CD8-positive, alpha-beta memory T cell (primary cell): ENCODE measurements at regions not wholly inside any gene's neighbourhood (a gene's known extent, or its start where the extent isn't known, plus 50 kb on each side); places are given as distances from the start of the nearest gene placed in this dataset.

ENCODE experiments used
- CTCF ChIA-PET: fragments of 350-600 bp; sonication (Branson Sonifier 250); formaldehyde crosslinking; loops from one replicate; lab custom pipeline; 2021; ENCODE audit warnings: antibody characterized with exemption; lab: Charles Lee
- POLR2A ChIA-PET: fragments of 350-600 bp; sonication (Branson Sonifier 250); formaldehyde crosslinking; loops from one replicate; lab custom pipeline; 2021; ENCODE audit warnings: antibody characterized with exemption; lab: Charles Lee
- DNase-seq, 5 donors: peaks; one replicate each; pipeline versions ENCODE4 v3.0.0 to v3.0.0-alpha.2; 2020 to 2022; ENCODE audit warnings: mixed read lengths in 1 of 5
- H3K27ac ChIP-seq: one replicate; pipeline ENCODE4 v1.7.0; 2013; ENCODE audit warnings: low read depth, mild to moderate bottlenecking, low read length, moderate library complexity
- H3K27me3 ChIP-seq: 2 replicates; pipeline ENCODE4 v1.7.0; 2013; ENCODE audit warnings: low read length, mild to moderate bottlenecking; ENCODE audit not compliant: insufficient read depth, poor library complexity, severe bottlenecking
- H3K36me3 ChIP-seq: 2 replicates; pipeline ENCODE4 v1.7.0; 2013; ENCODE audit warnings: mild to moderate bottlenecking, low read length, moderate library complexity; ENCODE audit not compliant: insufficient read depth
- H3K4me1 ChIP-seq: 2 replicates; pipeline ENCODE4 v1.7.0; 2013; ENCODE audit warnings: mild to moderate bottlenecking, low read length, moderate library complexity; ENCODE audit not compliant: insufficient read depth
- H3K4me3 ChIP-seq: 2 replicates; pipeline ENCODE4 v1.7.0; 2013; ENCODE audit warnings: mild to moderate bottlenecking, low read length
- H3K9me3 ChIP-seq: 2 replicates; pipeline ENCODE4 v1.7.0; 2013; ENCODE audit warnings: mild to moderate bottlenecking, low read length
- H3K27ac Mint-ChIP-seq, 8 donors: one replicate each; pipeline ENCODE4 v1.8.0; 2020 to 2021; ENCODE audit warnings: mixed read lengths in 8 of 8, mild to moderate bottlenecking in 6 of 8, inconsistent platforms in 3 of 8, moderate library complexity in 3 of 8
- H3K27me3 Mint-ChIP-seq, 2 donors: one replicate each; pipeline ENCODE4 v1.8.0; 2020 to 2021; ENCODE audit warnings: mixed read lengths in 2 of 2, mild to moderate bottlenecking in 1 of 2, moderate library complexity in 1 of 2
- H3K36me3 Mint-ChIP-seq, 3 donors: one replicate each; pipeline ENCODE4 v1.8.0; 2020 to 2021; ENCODE audit warnings: mixed read lengths in 3 of 3, inconsistent platforms in 1 of 3, mild to moderate bottlenecking in 1 of 3
- H3K4me1 Mint-ChIP-seq, 3 donors: one replicate each; pipeline ENCODE4 v1.8.0; 2020 to 2021; ENCODE audit warnings: mixed read lengths in 3 of 3, inconsistent platforms in 1 of 3, mild to moderate bottlenecking in 1 of 3
- H3K4me3 Mint-ChIP-seq, 7 donors: one replicate each; pipeline ENCODE4 v1.8.0; 2020 to 2021; ENCODE audit warnings: mixed read lengths in 7 of 7, mild to moderate bottlenecking in 6 of 7, moderate library complexity in 4 of 7, inconsistent platforms in 2 of 7
- H3K9me3 Mint-ChIP-seq, 5 donors: one replicate each; pipeline ENCODE4 v1.8.0; 2020 to 2022; ENCODE audit warnings: mixed read lengths in 5 of 5, mild to moderate bottlenecking in 3 of 5, moderate library complexity in 2 of 5, inconsistent platforms in 1 of 5

DNA sequence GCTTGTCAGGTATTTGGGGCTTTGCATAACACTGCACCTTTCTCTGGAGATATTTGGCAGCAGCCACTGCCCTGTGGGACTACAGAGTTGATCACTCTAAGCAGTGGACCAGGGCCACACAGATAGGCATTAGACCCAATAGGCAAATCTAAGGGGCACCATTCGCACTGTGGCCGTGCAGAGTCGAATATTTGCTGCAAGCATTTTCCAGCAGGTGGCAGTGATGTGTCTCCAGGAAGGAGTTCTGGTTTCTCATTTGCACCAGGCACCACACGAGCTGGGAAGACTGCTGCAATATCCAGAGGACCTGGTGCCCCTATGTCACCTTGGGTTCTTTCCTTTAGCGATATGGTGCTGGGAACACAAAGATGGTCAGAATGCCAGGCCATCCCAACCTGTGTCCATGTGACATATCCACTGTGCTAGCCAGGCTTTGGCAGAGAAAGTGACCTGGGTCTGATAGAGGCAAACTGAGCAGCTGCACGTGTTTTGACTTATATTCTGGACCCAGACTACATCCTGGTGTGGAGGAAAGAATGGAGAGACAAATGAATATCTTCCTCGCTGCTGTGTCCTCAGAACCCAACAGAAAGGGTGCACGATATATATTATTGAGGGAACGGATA is 318.7 kb downstream of the BUD13 start:
- Mint-ChIP-seq H3K36me3 (no peaks in the 10 kb centered on the region), H3K4me1 (no peaks in the 10 kb centered on the region), H3K9me3 (peaks cover 0 to 5% (median 0%) of the 10 kb centered on the region in 5 donors), H3K27me3 (peaks cover 11 to 16% of the 10 kb centered on the region in 2 donors), H3K27ac (no peak overlapping the region), H3K4me3 (no peak overlapping the region)
- Histone ChIP-seq H3K9me3 (no peaks in the 10 kb centered on the region), H3K36me3 (no peaks in the 10 kb centered on the region), H3K4me1 (no peaks in the 10 kb centered on the region), H3K27me3 (no peaks in the 10 kb centered on the region), H3K4me3 (no peak overlapping the region), H3K27ac (no peak overlapping the region)
- POLR2A ChIA-PET: no interaction called here
- no peak for DNase-seq
- CTCF ChIA-PET: no interaction called here

DNA sequence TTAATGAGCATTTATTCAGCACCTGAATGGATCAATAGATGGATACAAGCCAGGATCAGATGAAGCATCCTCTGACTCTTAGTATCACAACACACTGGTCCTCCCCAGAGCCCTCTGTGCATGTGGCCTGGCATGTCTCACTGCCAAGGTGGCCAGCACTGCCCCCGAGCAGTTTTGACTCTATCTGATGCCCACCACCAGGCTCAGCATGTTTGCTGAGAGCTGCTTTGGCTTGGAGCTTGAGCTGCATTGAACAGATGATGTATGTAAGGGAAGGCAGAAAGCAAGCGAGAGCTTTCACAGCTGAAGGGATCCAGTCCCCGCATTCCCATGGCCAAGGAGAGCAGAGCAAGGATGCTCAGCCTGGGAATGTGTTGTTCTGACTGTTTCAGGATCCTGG is 320.3 kb downstream of the BUD13 start:
- H3K4me3 Mint-ChIP-seq: no peak overlapping the region

DNA sequence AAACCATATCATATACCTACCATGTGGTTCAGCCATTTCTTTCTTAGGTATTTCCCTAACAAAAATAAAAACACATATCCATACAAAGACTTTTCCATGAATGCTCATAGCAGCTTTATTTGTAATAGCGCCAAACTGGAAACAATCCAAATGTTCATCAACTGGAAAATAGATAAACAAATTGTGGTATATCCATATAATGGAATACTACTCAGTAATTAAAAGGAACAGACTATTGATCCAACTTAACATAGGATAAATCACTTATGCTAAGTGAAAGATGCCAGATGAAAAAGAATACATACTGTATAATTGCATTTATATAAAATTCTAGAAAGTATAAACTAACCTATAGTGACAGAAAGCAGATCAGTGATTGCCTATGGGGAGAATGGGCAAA is 323.3 kb downstream of the BUD13 start:
- no peak overlapping the region for H3K27ac ChIP-seq
- Mint-ChIP-seq H3K27me3 (peaks cover 10 to 13% of the 10 kb centered on the region in 2 donors), H3K4me3 (no peak overlapping the region), H3K36me3 (no peaks in the 10 kb centered on the region), H3K27ac (no peak overlapping the region), H3K4me1 (no peaks in the 10 kb centered on the region), H3K9me3 (peaks cover 0 to 8% (median 0%) of the 10 kb centered on the region in 5 donors)
- ChIA-PET CTCF (no interaction called here), POLR2A (no interaction called here)
- no peak overlapping the region for H3K4me3 ChIP-seq
- no peak for DNase-seq
- H3K9me3 ChIP-seq: no peaks in the 10 kb centered on the region
- no peaks in the 10 kb centered on the region for H3K36me3 ChIP-seq
- H3K27me3 ChIP-seq: no peaks in the 10 kb centered on the region
- no peaks in the 10 kb centered on the region for H3K4me1 ChIP-seq

More for the DNA sequence above, 320.3 kb downstream of the BUD13 start:
- Histone ChIP-seq H3K9me3 (no peaks in the 10 kb centered on the region), H3K27ac (no peak overlapping the region), H3K27me3 (no peaks in the 10 kb centered on the region), H3K36me3 (no peaks in the 10 kb centered on the region), H3K4me1 (no peaks in the 10 kb centered on the region), H3K4me3 (no peak overlapping the region)
- ChIA-PET CTCF (no interaction called here), POLR2A (no interaction called here)
- DNase-seq: no peak
- H3K27ac Mint-ChIP-seq: no peak overlapping the region
- H3K9me3 Mint-ChIP-seq: peaks cover 0 to 8% (median 0%) of the 10 kb centered on the region in 5 donors
- H3K27me3 Mint-ChIP-seq: peaks cover 7 to 8% of the 10 kb centered on the region in 2 donors
- no peaks in the 10 kb centered on the region for H3K36me3 Mint-ChIP-seq
- H3K4me1 Mint-ChIP-seq: no peaks in the 10 kb centered on the region

DNA sequence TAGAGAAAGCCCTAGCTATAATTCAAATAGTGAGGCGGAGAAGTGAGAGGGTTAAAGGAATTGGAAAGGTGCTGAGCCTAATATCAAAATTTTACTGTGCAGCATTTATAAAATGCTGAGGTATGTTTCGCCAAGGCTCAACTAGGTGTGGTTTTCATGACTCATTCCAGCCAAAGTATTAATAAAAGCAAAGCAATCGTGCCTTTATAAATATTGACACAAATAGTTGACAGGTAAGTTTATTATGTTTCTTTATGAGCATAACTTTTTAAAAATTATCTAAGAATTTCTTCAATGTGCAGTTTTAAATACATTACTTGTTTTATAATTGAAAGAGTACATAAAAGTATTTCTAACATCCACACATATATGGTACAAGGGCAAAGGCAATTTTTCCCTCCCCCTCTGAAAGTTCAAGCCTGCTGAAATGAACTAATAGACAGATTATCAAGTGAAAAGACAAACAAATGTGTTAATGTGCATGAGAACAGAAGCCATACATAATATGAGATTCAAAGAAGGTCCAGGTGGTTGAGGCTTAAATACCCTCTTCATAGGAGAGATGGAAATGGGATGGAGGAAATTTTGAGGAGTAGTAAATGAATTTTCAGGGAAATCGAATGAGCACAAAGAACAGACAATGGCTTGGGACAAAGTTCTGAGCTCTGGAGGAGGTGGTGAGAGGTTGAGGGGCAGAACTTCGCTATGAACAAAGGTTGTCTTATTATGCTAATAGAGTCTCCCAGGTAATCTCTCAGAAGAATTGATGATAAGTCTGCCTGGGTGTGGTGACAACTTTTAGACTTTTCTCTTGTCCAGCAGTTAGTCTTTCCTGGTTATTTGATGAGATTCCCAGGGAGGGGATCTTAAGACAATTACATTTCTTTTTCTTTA is 326.5 kb downstream of the BUD13 start:
- DNase-seq: no peak
- H3K27ac ChIP-seq: no peak overlapping the region
- no peaks in the 10 kb centered on the region for H3K27me3 ChIP-seq
- H3K4me3 Mint-ChIP-seq: no peak overlapping the region
- no peaks in the 10 kb centered on the region for H3K36me3 Mint-ChIP-seq
- peaks cover 5 to 18% of the 10 kb centered on the region in 2 donors for H3K27me3 Mint-ChIP-seq
- H3K4me1 ChIP-seq: no peaks in the 10 kb centered on the region
- no peak overlapping the region for H3K4me3 ChIP-seq
- H3K9me3 Mint-ChIP-seq: peaks cover 0 to 4% (median 2%) of the 10 kb centered on the region in 5 donors
- H3K36me3 ChIP-seq: no peaks in the 10 kb centered on the region
- H3K4me1 Mint-ChIP-seq: no peaks in the 10 kb centered on the region
- POLR2A ChIA-PET: no interaction called here
- no peaks in the 10 kb centered on the region for H3K9me3 ChIP-seq
- CTCF ChIA-PET: no interaction called here
- no peak overlapping the region for H3K27ac Mint-ChIP-seq

DNA sequence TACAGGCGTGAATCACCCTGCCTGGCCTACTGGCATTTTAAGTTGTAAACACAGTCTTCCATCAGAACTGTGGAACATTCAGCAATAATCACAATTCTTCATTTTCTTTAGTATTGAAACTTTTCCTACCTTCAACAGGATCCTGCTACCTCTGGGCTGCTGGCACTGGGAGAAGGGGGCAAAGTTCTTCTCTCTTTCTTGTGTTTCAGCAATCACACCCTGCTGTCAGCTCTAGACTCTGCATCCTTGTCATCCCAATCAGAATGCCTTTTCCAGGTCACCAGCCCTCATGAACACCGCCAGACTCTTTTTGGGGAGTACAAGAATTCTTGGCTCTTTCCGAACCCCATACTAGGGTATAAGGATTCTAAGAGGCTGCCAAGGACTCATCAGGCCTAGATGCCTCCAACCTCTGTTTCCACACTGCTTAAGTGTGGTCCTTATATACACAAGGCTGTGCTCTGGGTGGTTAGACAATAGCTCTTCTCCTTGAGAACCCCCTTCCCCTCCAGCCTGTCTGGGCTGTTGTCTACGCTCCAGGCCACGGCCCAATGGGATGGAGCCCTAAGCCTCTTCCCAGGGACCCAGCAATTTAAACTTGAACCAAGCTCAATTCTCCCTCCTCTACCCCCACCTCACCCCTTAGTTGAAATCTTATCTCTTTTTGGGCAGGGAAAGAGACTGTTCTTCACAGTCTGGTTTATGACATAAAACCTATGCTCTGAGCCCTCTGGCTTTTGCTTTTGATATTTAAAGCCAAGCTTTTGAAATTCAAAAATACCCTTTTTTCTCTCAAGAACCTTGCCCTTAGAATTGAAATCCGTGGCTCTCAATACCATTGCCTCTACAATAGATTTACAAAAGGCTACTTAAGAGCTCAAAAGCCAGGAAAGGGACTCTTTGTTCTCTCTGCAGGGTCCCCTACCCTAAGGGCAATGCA is 327.4 kb downstream of the BUD13 start:
- no peaks in the 10 kb centered on the region for H3K4me1 Mint-ChIP-seq
- POLR2A ChIA-PET: no interaction called here
- Histone ChIP-seq H3K9me3 (no peaks in the 10 kb centered on the region), H3K27me3 (no peaks in the 10 kb centered on the region), H3K4me1 (no peaks in the 10 kb centered on the region), H3K4me3 (no peak overlapping the region), H3K27ac (no peak overlapping the region), H3K36me3 (no peaks in the 10 kb centered on the region)
- no peaks in the 10 kb centered on the region for H3K36me3 Mint-ChIP-seq
- CTCF ChIA-PET: no interaction called here
- peaks cover 1 to 5% (median 3%) of the 10 kb centered on the region in 5 donors for H3K9me3 Mint-ChIP-seq
- no peak for DNase-seq
- H3K27ac Mint-ChIP-seq: no peak overlapping the region
- H3K27me3 Mint-ChIP-seq: peaks cover 5 to 18% of the 10 kb centered on the region in 2 donors
- no peak overlapping the region for H3K4me3 Mint-ChIP-seq

DNA sequence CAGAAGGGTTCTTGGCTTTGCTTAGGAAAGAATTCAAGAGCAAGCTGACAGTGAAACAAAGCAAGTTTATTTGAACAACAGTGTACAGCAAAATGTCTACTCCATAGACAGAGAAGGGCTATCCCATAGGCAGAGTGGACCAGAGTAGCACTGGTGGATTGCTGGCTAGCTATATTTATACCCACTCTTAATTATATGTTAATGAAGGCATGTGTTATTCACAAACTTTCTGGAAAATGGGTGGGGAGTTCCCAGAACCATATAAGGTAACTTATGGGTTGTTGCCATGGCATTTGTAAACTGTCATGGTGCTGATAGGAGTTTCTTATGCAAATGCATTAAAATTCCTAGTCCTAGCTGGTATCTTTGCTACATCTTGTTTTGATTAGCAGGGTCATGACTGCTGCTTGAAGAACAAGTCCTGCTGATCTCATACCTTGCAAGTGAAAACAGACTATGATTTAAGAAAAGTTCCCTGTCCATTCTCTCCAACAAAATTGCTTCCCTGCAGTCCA is 330.5 kb downstream of the BUD13 start:
- no peaks in the 10 kb centered on the region for H3K4me1 Mint-ChIP-seq
- no peaks in the 10 kb centered on the region for H3K36me3 Mint-ChIP-seq
- Histone ChIP-seq H3K4me1 (no peaks in the 10 kb centered on the region), H3K27ac (no peak overlapping the region), H3K4me3 (no peak overlapping the region), H3K27me3 (no peaks in the 10 kb centered on the region), H3K9me3 (no peaks in the 10 kb centered on the region), H3K36me3 (no peaks in the 10 kb centered on the region)
- DNase-seq: no peak
- peaks cover 5 to 18% of the 10 kb centered on the region in 2 donors for H3K27me3 Mint-ChIP-seq
- no peak overlapping the region for H3K27ac Mint-ChIP-seq
- CTCF ChIA-PET: no interaction called here
- peaks cover 2 to 8% (median 4%) of the 10 kb centered on the region in 5 donors for H3K9me3 Mint-ChIP-seq
- POLR2A ChIA-PET: no interaction called here
- H3K4me3 Mint-ChIP-seq: no peak overlapping the region

DNA sequence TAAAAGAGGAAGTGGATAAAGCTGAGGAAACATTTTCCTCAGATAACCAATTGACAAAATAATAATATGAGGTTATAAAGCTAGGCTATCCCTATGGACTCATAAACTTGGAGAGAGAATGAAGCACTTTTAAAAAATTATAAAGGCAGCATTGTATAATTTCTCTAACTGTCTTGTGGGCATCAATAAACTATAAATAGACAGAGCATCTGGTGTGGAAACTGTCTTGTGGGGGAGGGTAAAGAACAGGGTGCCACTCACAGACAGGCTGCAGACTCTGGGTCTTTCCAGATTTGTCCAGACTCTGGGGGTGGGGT is 333.5 kb downstream of the BUD13 start:
- H3K9me3 ChIP-seq: no peaks in the 10 kb centered on the region
- H3K27me3 ChIP-seq: no peaks in the 10 kb centered on the region
- H3K4me1 Mint-ChIP-seq: no peaks in the 10 kb centered on the region
- no peak overlapping the region for H3K4me3 Mint-ChIP-seq
- DNase-seq: no peak
- H3K4me1 ChIP-seq: no peaks in the 10 kb centered on the region
- H3K4me3 ChIP-seq: no peak overlapping the region
- peaks cover 2 to 8% (median 4%) of the 10 kb centered on the region in 5 donors for H3K9me3 Mint-ChIP-seq
- no peak overlapping the region for H3K27ac ChIP-seq
- no peaks in the 10 kb centered on the region for H3K36me3 Mint-ChIP-seq
- H3K27ac Mint-ChIP-seq: no peak overlapping the region
- POLR2A ChIA-PET: no interaction called here
- no peaks in the 10 kb centered on the region for H3K36me3 ChIP-seq
- peaks cover 5 to 15% of the 10 kb centered on the region in 2 donors for H3K27me3 Mint-ChIP-seq
- CTCF ChIA-PET: no interaction called here
